LNCaP clone FGC (cell line): ENCODE measurements at regions not wholly inside any gene's neighbourhood (a gene's known extent, or its start where the extent isn't known, plus 50 kb on each side); places are given as distances from the start of the nearest gene placed in this dataset.

Experiments used
- DNase-seq: peaks from one replicate; pipeline ENCODE4 v3.0.0-alpha.2; 2011; ENCODE audit warnings: low read depth
- H3K4me3 ChIP-seq: 2 replicates; pipeline ENCODE4 v1.5.1; 2011; ENCODE audit warnings: mild to moderate bottlenecking, low read depth, low read length, control low read depth
- TF ChIP-seq, protein P1 (sequence below): IDR thresholded peaks from 2 replicates; pipeline ENCODE4 v1.5.1; 2012; ENCODE audit warnings: mild to moderate bottlenecking; ENCODE audit not compliant: control insufficient read depth, insufficient read depth; ENCODE audit errors: extremely low read depth

- no peak for DNase-seq
- TF ChIP-seq, protein P1, sequence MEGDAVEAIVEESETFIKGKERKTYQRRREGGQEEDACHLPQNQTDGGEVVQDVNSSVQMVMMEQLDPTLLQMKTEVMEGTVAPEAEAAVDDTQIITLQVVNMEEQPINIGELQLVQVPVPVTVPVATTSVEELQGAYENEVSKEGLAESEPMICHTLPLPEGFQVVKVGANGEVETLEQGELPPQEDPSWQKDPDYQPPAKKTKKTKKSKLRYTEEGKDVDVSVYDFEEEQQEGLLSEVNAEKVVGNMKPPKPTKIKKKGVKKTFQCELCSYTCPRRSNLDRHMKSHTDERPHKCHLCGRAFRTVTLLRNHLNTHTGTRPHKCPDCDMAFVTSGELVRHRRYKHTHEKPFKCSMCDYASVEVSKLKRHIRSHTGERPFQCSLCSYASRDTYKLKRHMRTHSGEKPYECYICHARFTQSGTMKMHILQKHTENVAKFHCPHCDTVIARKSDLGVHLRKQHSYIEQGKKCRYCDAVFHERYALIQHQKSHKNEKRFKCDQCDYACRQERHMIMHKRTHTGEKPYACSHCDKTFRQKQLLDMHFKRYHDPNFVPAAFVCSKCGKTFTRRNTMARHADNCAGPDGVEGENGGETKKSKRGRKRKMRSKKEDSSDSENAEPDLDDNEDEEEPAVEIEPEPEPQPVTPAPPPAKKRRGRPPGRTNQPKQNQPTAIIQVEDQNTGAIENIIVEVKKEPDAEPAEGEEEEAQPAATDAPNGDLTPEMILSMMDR, result no peak
- no peak overlapping the region for H3K4me3 ChIP-seq
Observed at GRCh38 chr2:175461839-175462238, 280.3 kb upstream of the ATP5MC3 start.

GRCh38 chr2:175457895-175458448 is 276.5 kb upstream of the ATP5MC3 start:
- H3K4me3 ChIP-seq, result no peak overlapping the region
- DNase-seq, result no peak
- TF ChIP-seq, protein P1, result no peak

- TF ChIP-seq, protein P1, result no peak
- no peak for DNase-seq
Observed at GRCh38 chr2:175454953-175455389, 273.5 kb upstream of the ATP5MC3 start.

GRCh38 chr2:175450029-175450760 is 268.7 kb upstream of the ATP5MC3 start:
- TF ChIP-seq, protein P1, result no peak
- no peak overlapping the region for H3K4me3 ChIP-seq
- no peak for DNase-seq

More at GRCh38 chr2:175454953-175455389, 273.5 kb upstream of the ATP5MC3 start:
- H3K4me3 ChIP-seq, result no peak overlapping the region

GRCh38 chr2:175449616-175450015 is 268.1 kb upstream of the ATP5MC3 start:
- DNase-seq, result no peak
- TF ChIP-seq, protein P1, result no peak
- no peak overlapping the region for H3K4me3 ChIP-seq

DNA sequence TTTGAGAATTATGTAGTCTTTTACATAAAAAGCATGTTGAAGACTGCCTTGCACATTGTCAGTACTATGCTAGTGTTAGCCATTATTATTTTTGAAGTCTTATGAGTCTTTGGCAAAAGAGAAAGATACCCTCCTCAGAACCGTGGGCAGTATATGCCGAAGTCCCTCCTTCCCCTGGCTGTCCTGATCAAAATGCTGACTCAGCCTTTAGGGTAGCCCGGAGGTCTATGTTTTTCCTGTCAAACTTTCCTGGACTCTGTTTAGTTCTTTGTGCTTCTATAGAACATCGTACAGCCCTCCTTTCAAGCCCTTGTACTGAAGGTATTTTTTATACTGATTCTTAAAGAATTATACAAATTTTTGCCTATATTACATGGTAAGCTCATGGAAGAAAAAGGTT is 264.7 kb upstream of the ATP5MC3 start:
- TF ChIP-seq, protein P1, result no peak

More for the DNA sequence above, 264.7 kb upstream of the ATP5MC3 start:
- no peak overlapping the region for H3K4me3 ChIP-seq
- DNase-seq, result no peak
